DND-41 (cell line): ENCODE measurements at regions not wholly inside any gene's neighbourhood (a gene's known extent, or its start where the extent isn't known, plus 50 kb on each side); places are given as distances from the start of the nearest gene placed in this dataset.

Experiments used
- EZH2 ChIP-seq: IDR thresholded peaks from 3 replicates; pipeline ENCODE4 v1.6.1; 2012; ENCODE audit warnings: borderline replicate concordance, low read depth, mild to moderate bottlenecking, moderate library complexity, low read length, inconsistent platforms; ENCODE audit not compliant: severe bottlenecking
- TF ChIP-seq, protein P1 (sequence below): IDR thresholded peaks from 2 replicates; pipeline ENCODE4 v1.5.1; 2012; ENCODE audit warnings: borderline replicate concordance, low read length, moderate library complexity, mild to moderate bottlenecking; ENCODE audit not compliant: poor library complexity, severe bottlenecking; ENCODE audit errors: extremely low read depth

DNA sequence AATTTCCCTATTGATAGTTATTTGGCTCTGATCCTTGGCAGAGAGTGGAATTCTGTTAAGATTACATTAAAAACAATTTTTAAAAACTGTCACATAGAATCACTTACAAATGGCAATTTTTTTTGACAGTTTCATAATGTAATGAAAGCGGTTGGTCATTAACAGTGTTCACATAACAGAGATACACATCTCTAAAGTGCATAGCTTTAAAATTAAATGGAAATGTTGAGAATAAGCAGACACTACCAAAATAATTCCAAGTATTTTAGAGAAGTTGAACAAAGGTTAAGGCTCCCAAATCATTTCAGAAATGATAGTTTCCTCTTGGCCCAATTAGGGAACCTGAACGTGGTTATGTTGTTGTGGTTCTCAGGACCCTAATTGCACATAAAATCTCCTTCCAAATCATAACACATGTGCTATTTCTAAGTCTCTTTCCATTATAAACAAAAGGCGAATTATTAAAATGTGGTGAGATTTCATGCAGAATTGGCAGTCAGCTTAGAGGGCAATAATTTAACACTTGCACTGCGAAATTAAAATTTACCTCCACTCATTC lies 528.9 kb upstream of the FZD8 start:
- TF ChIP-seq, protein P1, sequence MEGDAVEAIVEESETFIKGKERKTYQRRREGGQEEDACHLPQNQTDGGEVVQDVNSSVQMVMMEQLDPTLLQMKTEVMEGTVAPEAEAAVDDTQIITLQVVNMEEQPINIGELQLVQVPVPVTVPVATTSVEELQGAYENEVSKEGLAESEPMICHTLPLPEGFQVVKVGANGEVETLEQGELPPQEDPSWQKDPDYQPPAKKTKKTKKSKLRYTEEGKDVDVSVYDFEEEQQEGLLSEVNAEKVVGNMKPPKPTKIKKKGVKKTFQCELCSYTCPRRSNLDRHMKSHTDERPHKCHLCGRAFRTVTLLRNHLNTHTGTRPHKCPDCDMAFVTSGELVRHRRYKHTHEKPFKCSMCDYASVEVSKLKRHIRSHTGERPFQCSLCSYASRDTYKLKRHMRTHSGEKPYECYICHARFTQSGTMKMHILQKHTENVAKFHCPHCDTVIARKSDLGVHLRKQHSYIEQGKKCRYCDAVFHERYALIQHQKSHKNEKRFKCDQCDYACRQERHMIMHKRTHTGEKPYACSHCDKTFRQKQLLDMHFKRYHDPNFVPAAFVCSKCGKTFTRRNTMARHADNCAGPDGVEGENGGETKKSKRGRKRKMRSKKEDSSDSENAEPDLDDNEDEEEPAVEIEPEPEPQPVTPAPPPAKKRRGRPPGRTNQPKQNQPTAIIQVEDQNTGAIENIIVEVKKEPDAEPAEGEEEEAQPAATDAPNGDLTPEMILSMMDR = no peak
- TF ChIP-seq EZH2 = no peak
